Globus pallidus (tissue), 1 donor: ENCODE measurements at regions not wholly inside any gene's neighbourhood (a gene's known extent, or its start where the extent isn't known, plus 50 kb on each side); places are given as distances from the start of the nearest gene placed in this dataset.

ENCODE experiments used
- DNase-seq: peaks from one replicate; pipeline ENCODE4 v3.0.0-alpha.2; 2015; ENCODE audit warnings: low spot score

GRCh38 chr3:20909511-20909910 is 723.5 kb upstream of the SGO1 start:
- DNase-seq = no peak

- no peak for DNase-seq
These were observed 719.3 kb upstream of the SGO1 start for GRCh38 chr3:20905210-20905805.

- DNase-seq = no peak
These were observed 718.7 kb upstream of the SGO1 start for GRCh38 chr3:20904671-20905070.

GRCh38 chr3:20898962-20899361 is 713.0 kb upstream of the SGO1 start:
- no peak for DNase-seq

- DNase-seq = no peak
These were observed 704.1 kb upstream of the SGO1 start for GRCh38 chr3:20890111-20890519.

- DNase-seq = no peak
These were observed 692.7 kb upstream of the SGO1 start for GRCh38 chr3:20878691-20879090.

GRCh38 chr3:20873235-20873634 is 687.2 kb upstream of the SGO1 start:
- DNase-seq = no peak

- no peak for DNase-seq
These were observed 684.3 kb upstream of the SGO1 start for GRCh38 chr3:20870106-20870899.

- no peak for DNase-seq
These were observed 679.8 kb upstream of the SGO1 start for GRCh38 chr3:20865803-20866202.

GRCh38 chr3:20861454-20861853 is 675.4 kb upstream of the SGO1 start:
- DNase-seq = no peak

GRCh38 chr3:20857636-20858035 is 671.6 kb upstream of the SGO1 start:
- DNase-seq = no peak

GRCh38 chr3:20853890-20854289 is 667.9 kb upstream of the SGO1 start:
- DNase-seq = no peak

- no peak for DNase-seq
These were observed 666.7 kb upstream of the SGO1 start for GRCh38 chr3:20852712-20853111.

GRCh38 chr3:20849975-20850374 is 664.0 kb upstream of the SGO1 start:
- no peak for DNase-seq

- no peak for DNase-seq
These were observed 660.8 kb upstream of the SGO1 start for GRCh38 chr3:20846832-20847231.

- DNase-seq = no peak
These were observed 660.1 kb upstream of the SGO1 start for GRCh38 chr3:20846066-20846465.

GRCh38 chr3:20844851-20845250 is 658.8 kb upstream of the SGO1 start:
- no peak for DNase-seq

- no peak for DNase-seq
These were observed 656.8 kb upstream of the SGO1 start for GRCh38 chr3:20842594-20843436.

- no peak for DNase-seq
These were observed 656.0 kb upstream of the SGO1 start for GRCh38 chr3:20842002-20842401.

- no peak for DNase-seq
These were observed 651.8 kb upstream of the SGO1 start for GRCh38 chr3:20837676-20838302.

GRCh38 chr3:20836801-20837200 is 650.8 kb upstream of the SGO1 start:
- no peak for DNase-seq

- no peak for DNase-seq
These were observed 647.0 kb upstream of the SGO1 start for GRCh38 chr3:20832963-20833362.
